MCF 10A (cell line): ENCODE measurements at regions not wholly inside any gene's neighbourhood (a gene's known extent, or its start where the extent isn't known, plus 50 kb on each side); places are given as distances from the start of the nearest gene placed in this dataset.

Experiments
- BruUV-seq: library from RNA; stranded (reverse); fragments of 400-500 nt; replicated peaks from 2 replicates; lab custom pipeline; 2021; lab: Mats Ljungman, UMichigan
- CTCF ChIA-PET: fragments of 300-600 bp; sonication (Branson Sonifier 250); formaldehyde crosslinking; extraction: SDS; loops from one replicate; lab custom pipeline; 2021; ENCODE audit warnings: antibody characterized with exemption, inconsistent platforms; lab: Yijun Ruan, JAX
- POLR2A ChIA-PET: fragments of 300-600, 350-650 bp; sonication (Branson Sonifier 250); formaldehyde crosslinking; extraction: SDS; loops from one replicate; lab custom pipeline; 2020; ENCODE audit warnings: antibody characterized with exemption, inconsistent platforms; lab: Yijun Ruan, JAX
- DNase-seq: peaks from one replicate; pipeline ENCODE4 v3.0.0-alpha.2; 2018; ENCODE audit not compliant: unreplicated experiment
- H3K27ac Mint-ChIP-seq: one replicate; pipeline ENCODE4 v1.8.0; 2022; ENCODE audit warnings: mild to moderate bottlenecking, low read depth, mixed read lengths; ENCODE audit not compliant: unreplicated experiment
- H3K27me3 Mint-ChIP-seq: one replicate; pipeline ENCODE4 v1.8.0; 2022; ENCODE audit warnings: mixed read lengths; ENCODE audit not compliant: insufficient read depth, unreplicated experiment
- H3K36me3 Mint-ChIP-seq: one replicate; pipeline ENCODE4 v1.8.0; 2022; ENCODE audit warnings: mild to moderate bottlenecking, moderate library complexity, mixed read lengths; ENCODE audit not compliant: insufficient read depth, unreplicated experiment
- H3K4me1 Mint-ChIP-seq: one replicate; pipeline ENCODE4 v1.8.0; 2022; ENCODE audit warnings: mixed read lengths; ENCODE audit not compliant: insufficient read depth, unreplicated experiment
- H3K4me3 Mint-ChIP-seq: one replicate; pipeline ENCODE4 v1.8.0; 2022; ENCODE audit warnings: mild to moderate bottlenecking, moderate library complexity, mixed read lengths; ENCODE audit not compliant: unreplicated experiment
- H3K9me3 Mint-ChIP-seq: one replicate; pipeline ENCODE4 v1.8.0; 2022; ENCODE audit warnings: mixed read lengths; ENCODE audit not compliant: unreplicated experiment
- CTCF ChIP-seq: fragments of 200-600 bp; IDR thresholded peaks from one replicate; pipeline ENCODE4 v1.8.0; 2022; ENCODE audit warnings: antibody characterized with exemption, mild to moderate bottlenecking; ENCODE audit not compliant: unreplicated experiment
- intact Hi-C: fragments of 100-400 bp; cut with micrococcal nuclease; formaldehyde crosslinking; loops from 2 replicates; pipeline ENCODE4 v1.14.1; 2022

- Mint-ChIP-seq H3K4me3 (no peak overlapping the region), H3K4me1 (no peaks in the 10 kb centered on the region), H3K36me3 (no peaks in the 10 kb centered on the region), H3K9me3 (no peaks in the 10 kb centered on the region), H3K27me3 (no peaks in the 10 kb centered on the region), H3K27ac (no peak overlapping the region)
- no TSS peak for BruUV-seq
- DNase-seq, result no peak
- ChIA-PET POLR2A (no interaction called here), CTCF (interaction anchor here (0.6 to 1.1 kb wide), 4 partner anchors 9 to 413 kb away, joined by 3 read pairs; no protein-coding TSS in a partner anchor)
- TF ChIP-seq CTCF, result no peak
- intact Hi-C loops, result no loop called here
Observed at GRCh38 chr9:109975574-109976295, 195.7 kb downstream of the PALM2AKAP2 start.

GRCh38 chr9:109976303-109976702 lies 196.3 kb downstream of the PALM2AKAP2 start:
- H3K27ac Mint-ChIP-seq, result no peak overlapping the region

GRCh38 chr9:109977521-109977920 lies 197.5 kb downstream of the PALM2AKAP2 start:
- no TSS peak for BruUV-seq
- CTCF ChIA-PET, result interaction anchor here (0.7 kb wide), 1 partner anchor 18 kb away, joined by 4 read pairs; no protein-coding TSS in a partner anchor

More at GRCh38 chr9:109976303-109976702, 196.3 kb downstream of the PALM2AKAP2 start:
- Mint-ChIP-seq H3K27me3 (no peaks in the 10 kb centered on the region), H3K36me3 (no peaks in the 10 kb centered on the region), H3K9me3 (no peaks in the 10 kb centered on the region), H3K4me3 (no peak overlapping the region), H3K4me1 (no peaks in the 10 kb centered on the region)
- ChIA-PET POLR2A (no interaction called here), CTCF (interaction anchor here (0.6 to 1.1 kb wide), 4 partner anchors 10 to 413 kb away, joined by 3 read pairs; no protein-coding TSS in a partner anchor)
- no TSS peak for BruUV-seq
- no peak for TF ChIP-seq CTCF
- intact Hi-C loops, result no loop called here
- no peak for DNase-seq

GRCh38 chr9:109981091-109981490 lies 201.1 kb downstream of the PALM2AKAP2 start:
- Mint-ChIP-seq H3K4me3 (no peak overlapping the region), H3K27me3 (no peaks in the 10 kb centered on the region), H3K9me3 (no peaks in the 10 kb centered on the region), H3K4me1 (peaks cover 3% of the 10 kb centered on the region), H3K36me3 (no peaks in the 10 kb centered on the region), H3K27ac (no peak overlapping the region)
- ChIA-PET CTCF (no interaction called here), POLR2A (no interaction called here)
- intact Hi-C loops, result no loop called here
- BruUV-seq, result no TSS peak
- TF ChIP-seq CTCF, result no peak
- DNase-seq, result no peak

More at GRCh38 chr9:109977521-109977920, 197.5 kb downstream of the PALM2AKAP2 start:
- Mint-ChIP-seq H3K4me1 (no peaks in the 10 kb centered on the region), H3K4me3 (no peak overlapping the region), H3K9me3 (no peaks in the 10 kb centered on the region), H3K27ac (no peak overlapping the region), H3K36me3 (no peaks in the 10 kb centered on the region), H3K27me3 (no peaks in the 10 kb centered on the region)
- POLR2A ChIA-PET, result interaction anchor here (0.6 kb wide), 1 partner anchor 1009 kb away, joined by 3 read pairs; no protein-coding TSS in a partner anchor
- no peak for TF ChIP-seq CTCF
- intact Hi-C loops, result no loop called here
- DNase-seq, result no peak
